HG02588 (cell line): ENCODE measurements at regions not wholly inside any gene's neighbourhood (a gene's known extent, or its start where the extent isn't known, plus 50 kb on each side); places are given as distances from the start of the nearest gene placed in this dataset.
"Not testable (repeated sequence)": the region's sequence is repeated elsewhere in the genome, so short reads cannot be mapped to it uniquely, and the experiment has no call there.

Experiments used
- ATAC-seq: cut with Tn5 transposase; IDR thresholded peaks from one replicate; pipeline ENCODE4 v1.9.1; 2021; ENCODE audit warnings: mild to moderate bottlenecking, moderate library complexity; ENCODE audit not compliant: unreplicated experiment

DNA sequence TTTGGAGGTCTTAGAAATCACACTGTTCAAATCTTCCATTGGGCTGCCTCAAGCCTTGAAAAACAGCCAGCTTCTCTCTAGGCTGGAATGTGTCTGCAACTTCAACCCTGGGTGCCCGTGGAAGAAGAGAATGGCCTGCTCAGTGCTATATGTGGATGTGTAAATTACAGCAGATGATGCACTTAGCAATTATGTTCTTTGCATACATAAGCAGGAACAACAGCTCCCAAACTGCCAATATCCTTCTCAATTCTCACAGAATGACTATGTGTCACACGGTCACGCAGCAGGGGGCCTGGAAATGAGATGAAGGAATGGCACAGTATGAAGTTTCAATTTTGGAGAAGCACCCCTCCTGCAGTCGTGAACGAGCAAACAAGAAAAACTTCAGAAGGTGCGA is 175.2 kb upstream of the SMARCA2 start:
- ATAC-seq, result no peak

DNA sequence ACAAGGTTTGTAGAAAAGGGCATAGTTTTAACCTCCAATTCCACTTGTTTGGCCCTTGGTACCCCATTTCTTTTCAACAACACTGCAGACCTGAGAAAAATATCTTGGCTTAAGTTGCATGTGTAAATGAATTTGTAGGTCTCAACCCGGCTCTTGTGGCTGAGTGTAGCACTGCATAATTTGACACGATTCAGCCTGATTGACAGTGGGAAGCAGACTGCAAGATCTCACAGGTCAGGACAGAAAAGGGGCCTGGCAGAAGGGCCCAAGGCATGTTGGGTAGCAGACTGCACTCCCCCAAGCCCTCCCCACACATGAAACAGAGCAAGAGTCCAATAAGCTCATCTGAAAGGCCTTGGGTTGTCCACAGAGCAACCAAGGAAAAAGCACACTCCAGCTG is 169.7 kb upstream of the SMARCA2 start:
- ATAC-seq, result no peak

DNA sequence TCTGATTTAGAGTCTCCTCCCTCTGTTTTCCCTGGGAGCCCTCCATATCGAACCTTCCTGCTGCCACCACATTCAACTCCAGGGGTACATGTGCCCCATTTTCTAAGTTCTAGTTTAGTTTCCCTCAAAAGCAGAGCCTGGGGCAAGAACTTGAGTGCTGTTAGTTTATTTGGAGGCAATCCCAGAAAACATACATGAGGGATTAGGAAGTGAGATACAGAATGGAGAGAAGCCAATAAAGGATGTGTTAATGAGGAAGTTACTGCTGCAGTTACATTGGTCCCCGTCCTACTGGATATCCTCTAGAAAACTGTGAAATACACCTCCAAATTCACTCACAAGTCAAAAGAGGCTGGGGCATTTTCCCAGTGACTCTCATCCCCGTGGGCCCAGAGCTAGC is 159.4 kb upstream of the SMARCA2 start:
- no peak for ATAC-seq

DNA sequence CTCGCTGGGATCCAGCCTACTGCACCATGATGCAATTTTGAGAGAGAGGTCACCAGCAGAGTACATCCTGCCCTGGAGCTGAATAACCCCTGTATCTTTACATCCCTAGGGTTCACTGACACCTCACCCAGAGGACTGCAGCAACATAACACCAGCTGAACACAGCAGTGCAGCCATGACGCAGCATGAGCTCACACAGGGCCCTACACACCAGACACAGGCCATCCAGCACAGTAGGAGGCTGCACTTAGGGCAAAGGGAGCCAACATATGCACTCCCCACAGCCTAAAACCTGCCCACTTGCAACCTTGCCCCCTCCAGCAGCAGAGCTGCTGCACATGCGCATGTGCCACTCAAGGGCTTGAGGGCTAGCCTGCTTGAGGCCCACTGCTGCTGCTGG is 157.3 kb upstream of the SMARCA2 start:
- no peak for ATAC-seq

DNA sequence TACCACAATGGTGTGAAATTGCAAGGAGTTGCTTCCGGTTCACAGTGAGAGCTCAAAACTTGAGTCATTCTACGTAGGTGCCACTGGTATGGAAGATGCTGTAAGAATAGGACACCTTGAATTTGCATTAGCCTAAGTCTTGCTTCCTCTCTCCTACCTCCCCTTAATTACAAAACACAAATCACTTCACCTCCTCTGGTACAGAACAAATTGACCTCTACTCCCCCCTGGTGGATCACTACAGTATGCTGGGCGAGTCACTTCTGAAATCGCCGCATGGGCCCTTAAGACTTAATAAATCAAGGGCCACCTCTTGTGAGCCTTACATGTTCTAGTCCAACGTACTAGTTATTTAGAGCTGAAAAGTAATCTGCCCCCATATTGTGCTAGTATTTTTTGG is 145.3 kb upstream of the SMARCA2 start:
- ATAC-seq, result peak; percentile 86

DNA sequence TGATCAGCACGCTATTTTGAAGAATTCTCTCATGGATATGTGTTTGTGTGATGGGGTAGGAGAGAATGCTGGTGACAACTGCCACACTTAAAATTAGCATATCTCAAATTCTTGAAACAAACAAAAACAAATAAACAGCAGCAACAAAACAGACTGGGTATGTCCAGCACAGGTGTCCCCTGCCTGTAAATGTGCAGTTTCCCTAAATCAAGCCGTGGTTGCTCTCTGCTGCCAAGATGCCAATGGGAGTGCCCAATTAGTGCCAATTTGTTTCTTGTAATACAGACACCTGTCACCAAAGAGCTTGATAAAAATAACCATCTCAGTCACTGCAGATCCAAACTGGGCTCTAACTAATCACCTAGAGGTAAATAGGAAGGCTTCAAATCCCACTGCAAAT is 144.2 kb upstream of the SMARCA2 start:
- ATAC-seq, result no peak

DNA sequence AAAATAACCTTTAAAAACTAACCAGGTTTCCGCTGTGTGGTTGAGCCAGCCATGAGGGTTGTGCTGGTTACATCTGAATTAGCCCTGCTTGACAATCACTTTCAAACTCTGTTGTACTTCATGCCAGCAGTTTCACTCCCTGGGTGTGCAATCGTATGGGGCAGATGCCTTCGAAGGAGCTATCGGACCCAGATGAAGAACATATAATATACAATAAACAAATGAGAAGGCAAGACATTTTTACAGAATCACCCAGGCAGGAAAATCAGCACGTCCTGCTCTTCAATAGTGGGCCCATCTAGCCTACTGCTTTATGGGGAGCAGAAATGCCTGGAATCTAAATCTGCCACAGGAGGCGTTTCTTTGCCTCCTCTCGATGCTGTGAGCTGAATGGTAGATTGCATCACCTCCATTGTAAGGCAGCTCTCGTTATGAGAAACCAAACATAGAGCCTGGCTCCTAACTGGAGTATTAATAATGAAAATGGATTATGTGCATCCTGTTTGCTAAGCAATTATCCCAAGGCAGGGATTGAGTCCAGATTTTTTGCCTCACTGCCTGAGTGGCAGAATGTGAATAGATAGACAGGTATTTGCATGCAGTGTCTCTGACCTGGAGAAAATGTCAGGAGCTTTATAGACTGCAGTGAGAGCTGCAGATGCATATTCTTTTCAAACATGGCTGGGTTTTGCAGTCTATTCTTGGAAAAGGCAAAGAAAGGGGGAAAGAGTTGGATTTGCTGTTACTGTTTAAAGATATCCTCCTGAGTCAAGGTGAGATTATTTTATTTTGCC is 143.3 kb upstream of the SMARCA2 start:
- ATAC-seq, result no peak

DNA sequence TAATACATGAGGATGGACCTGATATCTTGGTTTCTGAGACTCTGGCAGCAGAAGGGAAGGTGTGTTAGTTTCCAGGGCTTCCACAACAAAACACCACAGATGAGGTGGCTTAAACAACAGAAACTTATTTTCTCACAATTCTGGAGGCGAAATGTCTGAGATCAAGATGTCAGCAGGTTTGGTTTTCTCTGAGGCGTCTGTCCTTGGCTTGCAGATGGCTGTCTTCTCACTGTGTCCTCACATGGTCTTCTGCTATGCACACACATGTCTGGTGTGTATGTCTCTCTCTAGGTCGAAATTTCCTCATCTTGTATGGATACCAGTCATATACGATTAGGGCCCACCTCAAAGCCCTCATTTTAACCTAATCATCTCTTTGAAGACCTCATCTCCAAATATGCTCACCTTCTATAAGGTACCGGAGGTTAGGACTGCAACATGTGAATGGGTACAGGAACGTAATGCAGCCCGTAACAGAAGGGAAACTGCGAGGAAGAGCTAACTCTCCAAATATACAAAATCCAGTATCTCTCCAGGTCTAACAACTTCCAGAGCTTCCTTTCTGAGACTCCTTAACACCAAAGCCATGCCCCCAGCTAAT is 139.8 kb upstream of the SMARCA2 start:
- ATAC-seq, result no peak

DNA sequence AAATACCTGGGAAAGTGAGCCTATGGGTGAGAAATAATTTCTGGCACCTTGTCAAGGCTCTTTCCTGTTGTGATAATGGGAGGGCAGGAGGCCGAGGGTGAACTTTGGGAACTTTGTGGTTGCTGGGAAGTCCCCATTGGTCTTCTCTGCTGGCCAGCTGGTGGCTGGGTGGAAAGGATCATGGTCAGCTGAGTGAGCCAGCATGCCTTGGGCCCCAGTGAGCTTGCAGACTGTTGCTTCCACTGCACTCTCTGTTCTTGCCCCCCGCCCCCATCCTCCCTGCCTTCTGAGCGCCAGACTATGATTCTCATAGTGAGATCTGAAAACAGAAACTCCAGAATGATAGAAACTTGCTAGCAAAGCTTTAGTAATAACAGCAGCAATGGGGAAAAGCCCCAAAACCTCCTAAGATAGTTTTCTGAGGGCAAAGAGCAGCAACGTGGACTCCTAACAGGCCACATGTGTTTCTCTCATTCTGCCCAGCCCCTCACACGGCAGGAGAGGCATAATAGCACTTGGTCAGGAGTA is 139.2 kb upstream of the SMARCA2 start:
- peak; percentile 66 for ATAC-seq

DNA sequence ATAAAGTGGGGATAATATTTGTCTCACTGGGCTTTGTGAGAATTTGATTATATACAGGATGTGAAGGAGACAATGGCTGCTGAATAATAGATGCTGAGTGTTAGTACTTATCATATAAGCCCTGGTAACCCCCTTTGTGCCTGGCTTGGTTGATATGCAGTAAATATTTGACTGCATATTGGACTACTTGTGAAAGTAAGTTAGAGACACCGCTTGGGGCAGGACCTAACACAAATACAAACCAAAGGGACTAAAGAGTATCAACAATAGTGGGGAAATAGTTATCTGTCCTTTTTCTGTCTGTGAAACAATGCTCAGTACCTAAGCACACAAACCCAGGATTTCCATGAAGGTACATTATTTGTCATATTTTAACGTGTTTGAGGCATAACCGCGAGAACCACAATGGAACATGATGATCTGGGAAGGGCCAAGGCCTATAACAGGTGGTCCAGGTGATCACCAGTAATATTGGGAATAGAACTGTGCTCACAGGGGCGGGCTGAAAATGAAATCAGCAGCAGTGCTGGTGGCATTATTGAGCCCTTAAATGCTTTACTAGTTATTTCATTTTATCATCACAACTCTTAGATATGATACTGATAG is 138.2 kb upstream of the SMARCA2 start:
- ATAC-seq, result no peak

DNA sequence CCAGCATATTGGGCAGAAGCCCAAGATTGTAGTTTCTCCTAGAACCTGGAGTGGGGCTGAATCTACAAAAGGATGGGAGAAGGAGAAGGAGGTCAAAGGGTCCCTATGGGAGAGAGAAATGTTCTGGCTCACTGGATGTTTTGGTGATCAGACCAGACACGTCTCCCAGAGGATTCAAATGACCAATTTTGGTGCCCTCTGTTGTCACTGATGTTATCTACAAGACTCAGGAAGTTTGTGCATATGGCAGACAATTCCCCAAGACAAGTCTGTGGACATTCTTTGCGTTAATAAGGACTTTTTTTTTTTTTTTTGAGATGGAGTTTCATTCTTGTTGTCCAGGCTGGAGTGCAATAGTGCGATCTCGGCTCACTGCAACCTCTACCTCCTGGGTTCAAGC is 137.2 kb upstream of the SMARCA2 start:
- no peak for ATAC-seq

DNA sequence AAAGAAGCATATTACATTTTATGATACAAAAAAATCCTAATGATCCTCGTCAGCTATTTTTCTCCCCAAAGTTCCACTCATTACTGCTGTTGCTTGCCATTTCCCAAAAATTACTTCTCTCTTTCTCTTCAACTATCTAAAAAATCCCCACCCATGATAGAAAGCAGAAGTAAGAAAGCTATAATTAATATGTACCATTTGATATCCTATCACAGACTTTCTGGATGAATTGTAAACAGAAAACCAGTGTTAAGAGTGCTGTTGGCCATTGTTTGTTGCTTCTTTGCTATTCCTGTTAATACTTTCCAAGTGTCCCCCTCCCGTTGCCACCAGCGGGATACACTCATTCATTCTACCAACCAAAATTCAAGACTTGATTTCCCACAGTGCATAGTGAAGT is 136.3 kb upstream of the SMARCA2 start:
- ATAC-seq, result no peak

DNA sequence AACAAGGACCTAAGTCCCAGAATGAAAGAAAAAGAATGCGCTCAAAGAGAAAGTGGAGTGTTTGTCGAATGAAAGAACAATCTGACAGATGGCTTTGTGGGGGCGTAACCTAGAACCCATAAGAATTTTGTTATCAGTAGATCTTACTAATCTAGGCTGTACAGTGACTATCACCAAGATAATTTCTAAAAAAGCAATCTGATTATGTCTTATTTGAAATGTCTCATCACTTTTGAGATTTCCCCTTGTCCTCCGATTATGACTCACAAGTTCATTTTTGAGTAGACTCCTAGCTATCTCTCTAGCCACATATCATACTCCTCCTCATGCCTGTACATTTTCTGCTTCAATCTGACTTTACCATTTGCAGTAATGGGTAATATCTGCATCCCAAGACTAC is 135.6 kb upstream of the SMARCA2 start:
- peak; percentile 31 for ATAC-seq

DNA sequence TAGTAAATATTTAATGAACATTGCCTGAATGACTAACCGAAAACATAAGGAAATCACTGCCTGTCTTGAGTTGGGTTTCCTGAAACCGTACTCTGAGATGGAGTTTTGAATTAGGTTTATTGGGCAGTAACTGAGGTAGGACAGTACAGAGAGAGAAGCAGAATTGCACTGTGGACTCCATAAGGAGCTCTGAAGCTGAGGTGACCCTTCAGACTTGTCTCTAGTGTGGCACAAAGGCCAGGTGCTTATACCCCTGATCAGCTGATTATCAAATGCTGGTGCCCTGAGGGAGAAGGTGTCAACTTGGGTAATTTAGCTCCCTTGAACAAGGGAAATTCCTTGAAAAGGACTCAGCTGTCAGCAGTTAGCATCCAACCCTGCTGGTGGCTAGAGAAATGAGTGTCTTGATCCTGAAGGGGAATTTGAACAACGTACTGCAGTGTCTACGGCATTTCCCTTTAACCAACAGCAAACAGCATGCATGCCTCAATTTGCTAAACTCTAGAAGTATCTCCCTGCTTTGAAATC is 135.0 kb upstream of the SMARCA2 start:
- no peak for ATAC-seq

DNA sequence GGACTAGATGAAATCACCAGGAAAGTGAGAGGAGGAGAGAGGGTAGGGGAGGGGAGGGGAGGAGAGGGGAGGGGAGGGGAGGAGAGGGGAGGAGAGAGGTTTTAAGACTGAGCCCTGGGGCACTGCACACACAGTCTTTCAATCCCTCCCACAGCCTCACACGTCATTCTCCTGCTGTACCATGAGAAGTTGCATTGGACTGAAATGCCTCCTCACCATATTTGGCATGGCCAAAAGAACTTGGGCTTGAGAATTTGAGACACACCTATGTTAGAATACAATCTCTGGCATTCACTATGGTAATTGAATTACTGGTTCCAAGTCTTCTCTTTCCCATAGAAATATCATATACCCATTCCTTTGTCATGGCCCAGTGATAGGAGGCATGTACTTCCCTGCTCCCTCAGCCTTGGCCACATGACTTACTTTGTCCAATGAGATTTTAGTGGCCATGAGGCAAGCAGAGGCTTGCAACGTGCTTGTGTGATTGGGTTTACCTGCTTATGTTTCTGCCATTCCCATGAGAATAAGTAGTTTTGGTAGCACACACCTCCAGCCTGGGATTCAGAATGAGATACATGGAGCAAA is 133.3 kb upstream of the SMARCA2 start:
- ATAC-seq, result no peak

DNA sequence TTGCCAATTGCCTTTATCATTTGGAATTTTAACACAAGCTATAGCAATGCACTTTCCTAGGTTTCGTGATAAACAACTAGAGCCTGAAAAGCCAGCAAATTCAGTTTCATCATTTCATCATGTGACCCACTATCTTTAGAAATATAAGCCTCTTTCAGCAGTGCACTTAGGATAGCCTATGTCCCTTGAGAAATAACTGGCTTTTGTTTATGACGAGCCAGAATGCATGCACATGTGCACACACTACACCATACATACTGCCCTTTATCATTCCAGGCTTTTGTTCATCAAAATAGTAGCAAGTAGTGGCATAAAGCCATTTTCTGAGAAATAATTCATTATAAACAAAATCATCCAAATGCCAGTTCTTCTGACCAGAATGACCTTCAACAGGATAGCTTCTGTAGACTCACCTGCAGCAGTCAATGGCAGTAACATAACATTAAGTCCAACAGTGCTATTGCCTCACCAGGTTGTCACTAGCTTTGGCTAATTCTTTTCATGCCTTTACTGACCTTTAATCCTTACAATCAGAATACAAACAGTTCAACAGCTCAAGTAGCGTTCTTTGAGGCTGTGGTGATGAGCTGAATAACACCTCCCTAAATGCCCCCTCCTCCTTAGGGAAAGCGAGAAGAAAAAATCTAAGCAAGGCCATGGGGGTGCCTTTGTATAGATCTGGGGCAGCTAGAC is 132.3 kb upstream of the SMARCA2 start:
- no peak for ATAC-seq

DNA sequence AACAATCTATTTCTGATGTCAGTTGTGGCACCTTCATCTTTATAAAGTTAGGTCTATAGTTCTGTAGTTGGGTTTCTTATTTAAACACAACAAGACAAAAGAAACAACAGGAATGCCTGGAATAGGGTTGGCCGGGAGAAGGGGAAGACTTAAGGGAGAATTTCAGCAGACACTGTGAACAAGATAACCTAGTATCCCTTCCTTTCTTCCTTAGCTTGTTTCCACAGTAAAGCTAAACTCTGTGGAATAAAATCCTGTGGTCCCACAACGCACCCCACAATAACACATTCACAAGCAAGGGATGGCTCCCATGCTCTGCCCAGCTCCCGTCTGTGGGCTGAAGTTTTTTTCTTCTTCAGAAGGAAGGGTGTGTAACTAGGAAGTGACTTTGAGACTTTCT is 124.9 kb upstream of the SMARCA2 start:
- no peak for ATAC-seq

DNA sequence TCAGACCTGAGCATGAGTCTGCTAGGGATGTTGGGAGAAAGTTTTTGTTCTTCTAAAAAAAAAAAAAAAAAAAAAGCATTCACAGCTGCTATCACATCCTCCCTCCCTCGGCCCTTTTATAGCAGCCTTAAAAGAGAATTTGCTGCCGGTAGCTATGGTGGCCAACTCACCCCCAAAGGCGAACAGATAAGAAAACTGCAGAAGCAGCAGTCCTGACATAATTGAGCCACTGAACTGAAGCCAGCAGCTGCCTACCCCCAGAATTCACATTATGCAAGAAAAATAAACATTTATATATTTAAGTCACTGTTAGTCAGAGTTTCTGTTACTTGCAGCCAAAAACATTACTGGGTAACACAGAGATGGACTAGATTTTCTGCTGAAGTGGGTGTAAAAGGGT is 124.3 kb upstream of the SMARCA2 start:
- no peak for ATAC-seq

DNA sequence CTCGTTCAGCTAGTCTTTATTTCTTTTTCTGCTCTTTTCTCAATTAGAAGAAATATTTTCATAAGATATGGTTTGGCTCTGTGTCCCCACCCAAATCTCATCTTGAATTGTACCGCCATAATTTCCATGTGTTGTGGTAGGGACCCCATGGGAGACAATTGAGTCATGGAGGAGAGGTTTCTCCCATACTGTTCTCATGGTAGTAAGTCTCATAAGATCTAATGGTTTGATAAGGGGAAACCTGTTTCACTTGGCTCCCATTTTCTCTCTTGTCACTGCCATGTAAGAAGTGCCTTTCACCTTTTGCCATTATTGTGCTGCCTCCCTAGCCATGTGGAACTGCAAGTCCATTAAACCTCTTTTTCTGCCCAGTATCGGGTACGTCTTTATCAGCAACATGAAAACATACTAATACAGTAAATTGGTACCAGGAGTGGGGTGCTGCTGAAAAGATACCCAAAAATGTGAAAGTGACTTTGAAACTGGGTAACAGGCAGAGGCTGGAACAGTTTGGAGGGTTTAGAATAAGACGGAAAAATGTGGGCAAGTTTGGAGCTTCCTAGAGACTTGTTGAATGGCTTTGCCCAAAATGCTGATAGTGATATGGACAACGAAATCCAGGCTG is 112.0 kb upstream of the SMARCA2 start:
- ATAC-seq, result not testable (repeated sequence)

DNA sequence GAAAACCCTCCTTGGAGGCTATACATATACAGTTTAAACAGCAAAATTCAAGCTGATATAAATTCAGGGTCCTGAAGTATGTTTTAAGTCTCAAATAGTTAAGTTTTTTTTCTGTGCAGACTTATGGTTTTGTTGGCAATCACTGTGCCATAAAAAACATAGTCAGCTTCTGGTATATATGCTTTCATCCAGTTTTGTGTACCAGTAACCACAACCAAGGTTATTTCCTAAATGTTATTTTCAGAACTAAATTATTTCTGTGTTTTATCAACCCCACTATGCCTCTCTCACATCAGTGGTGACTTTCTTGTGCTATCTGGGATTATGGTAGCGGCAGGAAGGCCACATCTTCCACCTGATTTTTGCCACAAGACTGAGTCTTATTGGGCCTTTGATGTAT is 107.7 kb upstream of the SMARCA2 start:
- no peak for ATAC-seq
